Epithelial cell of proximal tubule (primary cell): ENCODE measurements at regions not wholly inside any gene's neighbourhood (a gene's known extent, or its start where the extent isn't known, plus 50 kb on each side); places are given as distances from the start of the nearest gene placed in this dataset.

Experiments used
- DNase-seq: peaks from one replicate; pipeline ENCODE4 v3.0.0-alpha.2; 2011; ENCODE audit warnings: low read depth
- H3K4me3 ChIP-seq: 2 replicates; pipeline ENCODE4 v1.5.1; 2011; ENCODE audit warnings: low read depth, mild to moderate bottlenecking, low read length
- TF ChIP-seq, protein P1 (sequence below): conservative IDR thresholded peaks from 2 replicates; pipeline ENCODE4 v1.5.1; 2012; ENCODE audit warnings: low read depth, mild to moderate bottlenecking, low read length

- DNase-seq, result no peak
- H3K4me3 ChIP-seq, result no peak overlapping the region
- TF ChIP-seq, protein P1, sequence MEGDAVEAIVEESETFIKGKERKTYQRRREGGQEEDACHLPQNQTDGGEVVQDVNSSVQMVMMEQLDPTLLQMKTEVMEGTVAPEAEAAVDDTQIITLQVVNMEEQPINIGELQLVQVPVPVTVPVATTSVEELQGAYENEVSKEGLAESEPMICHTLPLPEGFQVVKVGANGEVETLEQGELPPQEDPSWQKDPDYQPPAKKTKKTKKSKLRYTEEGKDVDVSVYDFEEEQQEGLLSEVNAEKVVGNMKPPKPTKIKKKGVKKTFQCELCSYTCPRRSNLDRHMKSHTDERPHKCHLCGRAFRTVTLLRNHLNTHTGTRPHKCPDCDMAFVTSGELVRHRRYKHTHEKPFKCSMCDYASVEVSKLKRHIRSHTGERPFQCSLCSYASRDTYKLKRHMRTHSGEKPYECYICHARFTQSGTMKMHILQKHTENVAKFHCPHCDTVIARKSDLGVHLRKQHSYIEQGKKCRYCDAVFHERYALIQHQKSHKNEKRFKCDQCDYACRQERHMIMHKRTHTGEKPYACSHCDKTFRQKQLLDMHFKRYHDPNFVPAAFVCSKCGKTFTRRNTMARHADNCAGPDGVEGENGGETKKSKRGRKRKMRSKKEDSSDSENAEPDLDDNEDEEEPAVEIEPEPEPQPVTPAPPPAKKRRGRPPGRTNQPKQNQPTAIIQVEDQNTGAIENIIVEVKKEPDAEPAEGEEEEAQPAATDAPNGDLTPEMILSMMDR, result no peak
Observed at GRCh38 chrX:142149919-142150318, 55.2 kb downstream of the MAGEC2 start.

DNA sequence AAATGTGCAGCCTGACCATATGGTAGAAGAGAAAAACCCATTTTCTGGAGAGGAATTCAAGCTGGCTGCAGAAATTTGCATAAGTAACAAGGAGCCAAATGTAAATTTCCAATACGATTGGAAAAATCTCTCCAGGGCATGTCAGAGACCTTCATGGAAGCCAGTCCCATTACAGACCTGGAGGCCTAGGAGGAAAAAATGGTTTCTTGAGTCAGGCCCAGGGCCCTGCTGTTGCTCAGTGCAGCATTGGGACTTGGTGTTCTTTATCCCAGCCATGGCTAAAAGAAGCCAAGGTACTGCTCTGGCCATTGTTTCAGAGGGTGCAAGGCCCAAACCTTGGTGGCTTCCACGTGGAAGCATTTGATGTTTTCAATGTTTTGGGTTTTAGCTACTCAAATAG, 70.6 kb downstream of the MAGEC2 start:
- no peak overlapping the region for H3K4me3 ChIP-seq
- TF ChIP-seq, protein P1, result no peak
- no peak for DNase-seq

GRCh38 chrX:142096253-142096652, 108.8 kb downstream of the MAGEC2 start:
- DNase-seq, result no peak
- no peak overlapping the region for H3K4me3 ChIP-seq
- TF ChIP-seq, protein P1, result no peak

- TF ChIP-seq, protein P1, result no peak
- no peak for DNase-seq
- no peak overlapping the region for H3K4me3 ChIP-seq
Observed at GRCh38 chrX:142095651-142096245, 109.3 kb downstream of the MAGEC2 start.

DNA sequence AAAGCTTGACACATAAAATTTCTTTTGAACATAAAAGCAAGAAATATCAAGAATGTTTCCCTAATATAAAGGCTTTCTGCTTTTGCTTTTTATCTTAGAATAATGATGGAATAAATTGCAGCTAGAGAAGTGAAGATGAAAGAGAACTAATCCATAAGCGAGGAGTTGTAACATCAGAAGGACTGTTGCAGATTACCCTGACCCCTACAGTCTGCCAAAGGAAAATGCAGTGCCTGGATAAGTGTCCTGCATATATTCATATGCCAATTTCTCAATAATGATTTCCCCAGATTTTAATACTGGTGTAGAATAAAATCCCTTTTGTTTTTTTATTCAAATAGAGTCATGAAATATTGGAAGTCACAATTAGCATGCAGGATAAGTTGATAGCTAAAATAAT, 115.9 kb downstream of the MAGEC2 start:
- DNase-seq, result no peak
- no peak overlapping the region for H3K4me3 ChIP-seq
- TF ChIP-seq, protein P1, result peak; percentile 37

DNA sequence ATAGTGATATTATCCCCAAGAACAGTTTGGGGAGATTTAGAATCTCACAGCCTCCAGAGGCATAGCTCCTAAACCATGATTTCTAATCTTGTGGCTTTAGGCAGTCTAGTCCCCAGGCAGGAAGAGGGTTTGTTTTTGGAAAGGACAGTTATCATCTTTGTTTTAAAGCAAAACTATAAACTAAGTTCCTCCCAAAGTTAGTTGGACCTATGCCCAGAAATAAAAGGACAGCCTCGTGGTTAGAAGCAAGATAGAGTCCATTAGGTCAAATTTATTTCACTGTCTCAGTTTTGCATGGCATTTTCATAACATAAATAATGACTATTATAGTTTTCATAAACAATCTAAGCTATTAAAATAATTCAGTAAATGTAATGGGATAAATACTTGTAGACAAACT, 120.5 kb downstream of the MAGEC2 start:
- H3K4me3 ChIP-seq, result no peak overlapping the region
- DNase-seq, result no peak
- TF ChIP-seq, protein P1, result no peak

GRCh38 chrX:142076633-142077032, 128.5 kb downstream of the MAGEC2 start:
- TF ChIP-seq, protein P1, result no peak
- H3K4me3 ChIP-seq, result no peak overlapping the region
- DNase-seq, result no peak
